ENCODE measurements at regions not wholly inside any gene's neighbourhood (a gene's known extent, or its start where the extent isn't known, plus 50 kb on each side); places are given as distances from the start of the nearest gene placed in this dataset.

- TF ChIP-seq POLR2A (IDR thresholded peaks at IDR 0.05; ENCODE audit: low read depth, low read length): no peak
- no peak for TF ChIP-seq POLR2AphosphoS5 (IDR thresholded peaks at IDR 0.05; ENCODE audit: low read depth, low read length)
- TF ChIP-seq TAF1 (IDR thresholded peaks at IDR 0.05; ENCODE audit: low read depth, low read length): no peak
- no peak for TF ChIP-seq PAX5 (IDR thresholded peaks at IDR 0.05; ENCODE audit: insufficient read depth, low read length, severe bottlenecking)
- TF ChIP-seq SPI1 (IDR thresholded peaks at IDR 0.05; ENCODE audit: low read depth, low read length): no peak
- no peak for TF ChIP-seq POU2F2 (IDR thresholded peaks at IDR 0.05; ENCODE audit: low read depth, low read length)
Measured at GRCh38 chr14:101241147-101241546, 320.1 kb upstream of the DIO3 start.
